H1 (cell line): ENCODE measurements at regions not wholly inside any gene's neighbourhood (a gene's known extent, or its start where the extent isn't known, plus 50 kb on each side); places are given as distances from the start of the nearest gene placed in this dataset.

Source experiments
- ASH2L ChIP-seq: fragments of 200-600, 300-600 bp; sonication (generic); IDR thresholded peaks from one replicate; pipeline ENCODE4 v1.7.1; 2017; ENCODE audit warnings: low read length
- CBX8 ChIP-seq: fragments of 300-800, 300-1000 bp; sonication (generic); IDR thresholded peaks from 2 replicates; pipeline ENCODE4 v1.7.1; 2016; ENCODE audit warnings: low read depth, low read length, borderline replicate concordance
- CTBP2 ChIP-seq: IDR thresholded peaks from 2 replicates; pipeline ENCODE4 v1.7.0; 2011; ENCODE audit warnings: borderline replicate concordance, mild to moderate bottlenecking, moderate library complexity, mixed read lengths, low read length; ENCODE audit not compliant: insufficient read depth, insufficient read length
- FOSL1 ChIP-seq: IDR thresholded peaks from 2 replicates; pipeline ENCODE4 v1.6.1; 2011; ENCODE audit warnings: mild to moderate bottlenecking, low read depth, low read length, moderate library complexity; ENCODE audit not compliant: insufficient read depth
- GTF2F1 ChIP-seq: IDR thresholded peaks from 2 replicates; pipeline ENCODE4 v1.6.1; 2012; ENCODE audit warnings: low read depth, low read length, improper control_type of control experiment, borderline replicate concordance
- HDAC6 ChIP-seq: IDR thresholded peaks from one replicate; pipeline ENCODE4 v1.7.1; 2012; ENCODE audit warnings: low read depth, mild to moderate bottlenecking, inconsistent platforms, low read length, moderate library complexity
- RXRA ChIP-seq: IDR thresholded peaks from 2 replicates; pipeline ENCODE4 v1.6.1; 2011; ENCODE audit warnings: low read depth, mild to moderate bottlenecking, low read length, moderate library complexity; ENCODE audit not compliant: insufficient read depth
- SIN3A ChIP-seq, 2 experiments: IDR thresholded peaks in 1 of 2; conservative IDR thresholded peaks in 1 of 2; 2 replicates each; pipeline ENCODE4 v1.6.1; 2011 to 2012; ENCODE audit warnings: low read length in 2 of 2, improper control_type of control experiment in 1 of 2, low read depth in 1 of 2, mild to moderate bottlenecking in 1 of 2
- SIRT6 ChIP-seq: IDR thresholded peaks from one replicate; pipeline ENCODE4 v1.7.1; 2012; ENCODE audit warnings: low read length, inconsistent platforms
- SP4 ChIP-seq: IDR thresholded peaks from 2 replicates; pipeline ENCODE4 v1.6.1; 2012; ENCODE audit warnings: low read length, inconsistent platforms
- TF ChIP-seq, protein P1 (sequence below): fragments of 300-600 bp; sonication (generic); IDR thresholded peaks from 2 replicates; pipeline ENCODE4 v1.7.1; 2012; ENCODE audit warnings: low read length, moderate library complexity, mild to moderate bottlenecking, inconsistent platforms; ENCODE audit not compliant: insufficient replicate concordance
- TF ChIP-seq, protein P2 (sequence below): IDR thresholded peaks from 2 replicates; pipeline ENCODE4 v1.6.1; 2012; ENCODE audit warnings: inconsistent platforms

- TF ChIP-seq, protein P1, sequence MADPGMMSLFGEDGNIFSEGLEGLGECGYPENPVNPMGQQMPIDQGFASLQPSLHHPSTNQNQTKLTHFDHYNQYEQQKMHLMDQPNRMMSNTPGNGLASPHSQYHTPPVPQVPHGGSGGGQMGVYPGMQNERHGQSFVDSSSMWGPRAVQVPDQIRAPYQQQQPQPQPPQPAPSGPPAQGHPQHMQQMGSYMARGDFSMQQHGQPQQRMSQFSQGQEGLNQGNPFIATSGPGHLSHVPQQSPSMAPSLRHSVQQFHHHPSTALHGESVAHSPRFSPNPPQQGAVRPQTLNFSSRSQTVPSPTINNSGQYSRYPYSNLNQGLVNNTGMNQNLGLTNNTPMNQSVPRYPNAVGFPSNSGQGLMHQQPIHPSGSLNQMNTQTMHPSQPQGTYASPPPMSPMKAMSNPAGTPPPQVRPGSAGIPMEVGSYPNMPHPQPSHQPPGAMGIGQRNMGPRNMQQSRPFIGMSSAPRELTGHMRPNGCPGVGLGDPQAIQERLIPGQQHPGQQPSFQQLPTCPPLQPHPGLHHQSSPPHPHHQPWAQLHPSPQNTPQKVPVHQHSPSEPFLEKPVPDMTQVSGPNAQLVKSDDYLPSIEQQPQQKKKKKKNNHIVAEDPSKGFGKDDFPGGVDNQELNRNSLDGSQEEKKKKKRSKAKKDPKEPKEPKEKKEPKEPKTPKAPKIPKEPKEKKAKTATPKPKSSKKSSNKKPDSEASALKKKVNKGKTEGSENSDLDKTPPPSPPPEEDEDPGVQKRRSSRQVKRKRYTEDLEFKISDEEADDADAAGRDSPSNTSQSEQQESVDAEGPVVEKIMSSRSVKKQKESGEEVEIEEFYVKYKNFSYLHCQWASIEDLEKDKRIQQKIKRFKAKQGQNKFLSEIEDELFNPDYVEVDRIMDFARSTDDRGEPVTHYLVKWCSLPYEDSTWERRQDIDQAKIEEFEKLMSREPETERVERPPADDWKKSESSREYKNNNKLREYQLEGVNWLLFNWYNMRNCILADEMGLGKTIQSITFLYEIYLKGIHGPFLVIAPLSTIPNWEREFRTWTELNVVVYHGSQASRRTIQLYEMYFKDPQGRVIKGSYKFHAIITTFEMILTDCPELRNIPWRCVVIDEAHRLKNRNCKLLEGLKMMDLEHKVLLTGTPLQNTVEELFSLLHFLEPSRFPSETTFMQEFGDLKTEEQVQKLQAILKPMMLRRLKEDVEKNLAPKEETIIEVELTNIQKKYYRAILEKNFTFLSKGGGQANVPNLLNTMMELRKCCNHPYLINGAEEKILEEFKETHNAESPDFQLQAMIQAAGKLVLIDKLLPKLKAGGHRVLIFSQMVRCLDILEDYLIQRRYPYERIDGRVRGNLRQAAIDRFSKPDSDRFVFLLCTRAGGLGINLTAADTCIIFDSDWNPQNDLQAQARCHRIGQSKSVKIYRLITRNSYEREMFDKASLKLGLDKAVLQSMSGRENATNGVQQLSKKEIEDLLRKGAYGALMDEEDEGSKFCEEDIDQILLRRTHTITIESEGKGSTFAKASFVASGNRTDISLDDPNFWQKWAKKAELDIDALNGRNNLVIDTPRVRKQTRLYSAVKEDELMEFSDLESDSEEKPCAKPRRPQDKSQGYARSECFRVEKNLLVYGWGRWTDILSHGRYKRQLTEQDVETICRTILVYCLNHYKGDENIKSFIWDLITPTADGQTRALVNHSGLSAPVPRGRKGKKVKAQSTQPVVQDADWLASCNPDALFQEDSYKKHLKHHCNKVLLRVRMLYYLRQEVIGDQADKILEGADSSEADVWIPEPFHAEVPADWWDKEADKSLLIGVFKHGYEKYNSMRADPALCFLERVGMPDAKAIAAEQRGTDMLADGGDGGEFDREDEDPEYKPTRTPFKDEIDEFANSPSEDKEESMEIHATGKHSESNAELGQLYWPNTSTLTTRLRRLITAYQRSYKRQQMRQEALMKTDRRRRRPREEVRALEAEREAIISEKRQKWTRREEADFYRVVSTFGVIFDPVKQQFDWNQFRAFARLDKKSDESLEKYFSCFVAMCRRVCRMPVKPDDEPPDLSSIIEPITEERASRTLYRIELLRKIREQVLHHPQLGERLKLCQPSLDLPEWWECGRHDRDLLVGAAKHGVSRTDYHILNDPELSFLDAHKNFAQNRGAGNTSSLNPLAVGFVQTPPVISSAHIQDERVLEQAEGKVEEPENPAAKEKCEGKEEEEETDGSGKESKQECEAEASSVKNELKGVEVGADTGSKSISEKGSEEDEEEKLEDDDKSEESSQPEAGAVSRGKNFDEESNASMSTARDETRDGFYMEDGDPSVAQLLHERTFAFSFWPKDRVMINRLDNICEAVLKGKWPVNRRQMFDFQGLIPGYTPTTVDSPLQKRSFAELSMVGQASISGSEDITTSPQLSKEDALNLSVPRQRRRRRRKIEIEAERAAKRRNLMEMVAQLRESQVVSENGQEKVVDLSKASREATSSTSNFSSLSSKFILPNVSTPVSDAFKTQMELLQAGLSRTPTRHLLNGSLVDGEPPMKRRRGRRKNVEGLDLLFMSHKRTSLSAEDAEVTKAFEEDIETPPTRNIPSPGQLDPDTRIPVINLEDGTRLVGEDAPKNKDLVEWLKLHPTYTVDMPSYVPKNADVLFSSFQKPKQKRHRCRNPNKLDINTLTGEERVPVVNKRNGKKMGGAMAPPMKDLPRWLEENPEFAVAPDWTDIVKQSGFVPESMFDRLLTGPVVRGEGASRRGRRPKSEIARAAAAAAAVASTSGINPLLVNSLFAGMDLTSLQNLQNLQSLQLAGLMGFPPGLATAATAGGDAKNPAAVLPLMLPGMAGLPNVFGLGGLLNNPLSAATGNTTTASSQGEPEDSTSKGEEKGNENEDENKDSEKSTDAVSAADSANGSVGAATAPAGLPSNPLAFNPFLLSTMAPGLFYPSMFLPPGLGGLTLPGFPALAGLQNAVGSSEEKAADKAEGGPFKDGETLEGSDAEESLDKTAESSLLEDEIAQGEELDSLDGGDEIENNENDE: no peak
- TF ChIP-seq FOSL1: no peak
- TF ChIP-seq, protein P2, sequence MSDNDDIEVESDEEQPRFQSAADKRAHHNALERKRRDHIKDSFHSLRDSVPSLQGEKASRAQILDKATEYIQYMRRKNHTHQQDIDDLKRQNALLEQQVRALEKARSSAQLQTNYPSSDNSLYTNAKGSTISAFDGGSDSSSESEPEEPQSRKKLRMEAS: no peak
- no peak for TF ChIP-seq SIN3A (conservative IDR thresholded peaks at IDR 0.05 in 1 of 2, IDR thresholded peaks at IDR 0.05 in 1 of 2; ENCODE audit: low read depth in 1 of 2, low read length in 2 of 2)
- no peak for TF ChIP-seq SP4
- no peak for TF ChIP-seq SIRT6
- no peak for TF ChIP-seq CTBP2
- TF ChIP-seq RXRA: no peak
- TF ChIP-seq CBX8: no peak
- TF ChIP-seq ASH2L: no peak
- TF ChIP-seq HDAC6: no peak
- TF ChIP-seq GTF2F1: no peak
Measured at GRCh38 chr7:50196719-50197118, 103.7 kb upstream of the ZPBP start (continued).
